ENCODE measurements at regions not wholly inside any gene's neighbourhood (a gene's known extent, or its start where the extent isn't known, plus 50 kb on each side); places are given as distances from the start of the nearest gene placed in this dataset.

- Mint-ChIP-seq H3K4me1 (ENCODE audit: low read depth, unreplicated experiment) (no peaks in the 10 kb centered on the region), H3K27me3 (ENCODE audit: unreplicated experiment) (no peaks in the 10 kb centered on the region), H3K9me3 (ENCODE audit: unreplicated experiment) (no peaks in the 10 kb centered on the region), H3K27ac (ENCODE audit: unreplicated experiment) (no peak overlapping the region), H3K4me3 (ENCODE audit: unreplicated experiment) (no peak overlapping the region), H3K36me3 (ENCODE audit: unreplicated experiment) (no peaks in the 10 kb centered on the region)
- TF ChIP-seq CTCF (IDR thresholded peaks at IDR 0.05; ENCODE audit: partially characterized antibody, unreplicated experiment) = no peak
- DNase-seq = no peak
Observed at GRCh38 chr15:97884513-97885131, 75.9 kb upstream of the ARRDC4 start.

- H3K4me1 Mint-ChIP-seq (ENCODE audit: low read depth, unreplicated experiment) = no peaks in the 10 kb centered on the region
- DNase-seq = no peak
- no peaks in the 10 kb centered on the region for H3K27me3 Mint-ChIP-seq (ENCODE audit: unreplicated experiment)
- no peak overlapping the region for H3K27ac Mint-ChIP-seq (ENCODE audit: unreplicated experiment)
- no peak for TF ChIP-seq CTCF (IDR thresholded peaks at IDR 0.05; ENCODE audit: partially characterized antibody, unreplicated experiment)
- no peaks in the 10 kb centered on the region for H3K36me3 Mint-ChIP-seq (ENCODE audit: unreplicated experiment)
- no peak overlapping the region for H3K4me3 Mint-ChIP-seq (ENCODE audit: unreplicated experiment)
- no peaks in the 10 kb centered on the region for H3K9me3 Mint-ChIP-seq (ENCODE audit: unreplicated experiment)
Observed at GRCh38 chr15:97890307-97890706, 70.2 kb upstream of the ARRDC4 start.

- H3K27ac Mint-ChIP-seq (ENCODE audit: unreplicated experiment) = no peak overlapping the region
- no peak for DNase-seq
- no peaks in the 10 kb centered on the region for H3K9me3 Mint-ChIP-seq (ENCODE audit: unreplicated experiment)
- no peaks in the 10 kb centered on the region for H3K4me1 Mint-ChIP-seq (ENCODE audit: low read depth, unreplicated experiment)
- H3K36me3 Mint-ChIP-seq (ENCODE audit: unreplicated experiment) = no peaks in the 10 kb centered on the region
- no peaks in the 10 kb centered on the region for H3K27me3 Mint-ChIP-seq (ENCODE audit: unreplicated experiment)
- no peak overlapping the region for H3K4me3 Mint-ChIP-seq (ENCODE audit: unreplicated experiment)
- TF ChIP-seq CTCF (IDR thresholded peaks at IDR 0.05; ENCODE audit: partially characterized antibody, unreplicated experiment) = no peak
Observed at GRCh38 chr15:97892167-97892938, 68.2 kb upstream of the ARRDC4 start.

GRCh38 chr15:97893967-97894366 is 66.5 kb upstream of the ARRDC4 start:
- Mint-ChIP-seq H3K36me3 (ENCODE audit: unreplicated experiment) (no peaks in the 10 kb centered on the region), H3K4me1 (ENCODE audit: low read depth, unreplicated experiment) (no peaks in the 10 kb centered on the region), H3K27ac (ENCODE audit: unreplicated experiment) (no peak overlapping the region), H3K9me3 (ENCODE audit: unreplicated experiment) (no peaks in the 10 kb centered on the region), H3K27me3 (ENCODE audit: unreplicated experiment) (no peaks in the 10 kb centered on the region), H3K4me3 (ENCODE audit: unreplicated experiment) (no peak overlapping the region)
- DNase-seq = no peak
- no peak for TF ChIP-seq CTCF (IDR thresholded peaks at IDR 0.05; ENCODE audit: partially characterized antibody, unreplicated experiment)

GRCh38 chr15:97899981-97900380 is 60.5 kb upstream of the ARRDC4 start:
- H3K27ac Mint-ChIP-seq (ENCODE audit: unreplicated experiment) = no peak overlapping the region
- H3K4me3 Mint-ChIP-seq (ENCODE audit: unreplicated experiment) = no peak overlapping the region
- no peak for TF ChIP-seq CTCF (IDR thresholded peaks at IDR 0.05; ENCODE audit: partially characterized antibody, unreplicated experiment)
- no peaks in the 10 kb centered on the region for H3K9me3 Mint-ChIP-seq (ENCODE audit: unreplicated experiment)
- no peak for DNase-seq
- H3K4me1 Mint-ChIP-seq (ENCODE audit: low read depth, unreplicated experiment) = no peaks in the 10 kb centered on the region
- H3K27me3 Mint-ChIP-seq (ENCODE audit: unreplicated experiment) = peaks cover 4% of the 10 kb centered on the region
- H3K36me3 Mint-ChIP-seq (ENCODE audit: unreplicated experiment) = no peaks in the 10 kb centered on the region

Data from glutamatergic neuron (in vitro differentiated cells).